ENCODE measurements at regions not wholly inside any gene's neighbourhood (a gene's known extent, or its start where the extent isn't known, plus 50 kb on each side); places are given as distances from the start of the nearest gene placed in this dataset.
"Not testable (repeated sequence)": the region's sequence is repeated elsewhere in the genome, so short reads cannot be mapped to it uniquely, and the experiment has no call there.

DNA sequence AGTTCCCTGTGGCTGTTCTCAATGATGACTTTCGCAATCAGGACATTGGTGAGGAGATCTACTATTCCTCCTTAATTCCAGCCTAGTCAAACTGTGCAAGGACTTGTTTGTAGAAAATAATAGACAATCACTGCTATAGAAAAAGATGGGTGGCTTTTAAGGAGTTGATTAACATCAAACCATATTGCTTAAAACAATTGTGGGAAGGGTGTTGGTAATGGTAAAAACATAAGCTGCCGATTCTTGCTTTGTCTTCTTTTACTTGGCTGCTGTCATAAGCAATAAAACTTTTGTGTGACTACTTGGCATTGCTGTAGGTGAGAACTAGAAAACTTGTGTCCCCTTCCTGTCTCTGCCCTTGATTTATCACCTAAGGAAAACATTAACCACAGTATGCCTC is 561.2 kb upstream of the SEMA6A start:
- no peaks in the 10 kb centered on the region for H3K4me1 Mint-ChIP-seq
- intact Hi-C loops (cut with micrococcal nuclease) = no loop called here

DNA sequence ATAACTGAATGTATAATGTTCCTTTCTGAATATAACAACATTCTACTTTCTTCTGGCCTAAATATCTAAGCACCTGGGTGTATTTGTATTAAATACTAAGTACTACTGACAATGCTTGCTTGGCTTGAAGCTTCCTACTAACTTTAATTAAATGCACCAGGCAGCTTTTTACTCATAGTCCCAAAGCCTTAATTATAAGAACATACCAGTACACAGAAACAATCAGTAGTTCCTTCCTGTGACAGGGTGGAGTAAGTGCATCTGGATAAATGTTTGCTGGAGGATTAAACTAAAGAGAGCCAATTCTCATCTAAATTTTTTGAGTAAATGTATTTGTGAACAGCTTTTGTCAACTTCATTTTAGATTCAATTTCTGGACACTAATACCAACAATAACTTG is 558.6 kb upstream of the SEMA6A start:
- Mint-ChIP-seq H3K27me3 (no peaks in the 10 kb centered on the region), H3K9me3 (no peaks in the 10 kb centered on the region), H3K4me3 (no peak overlapping the region), H3K27ac (no peak overlapping the region), H3K36me3 (ENCODE audit: low read depth) (no peaks in the 10 kb centered on the region), H3K4me1 (no peaks in the 10 kb centered on the region)
- intact Hi-C loops (cut with micrococcal nuclease) = no loop called here
- DNase-seq = no peak

More for the DNA sequence above, 561.2 kb upstream of the SEMA6A start:
- Mint-ChIP-seq H3K27me3 (no peaks in the 10 kb centered on the region), H3K36me3 (ENCODE audit: low read depth) (no peaks in the 10 kb centered on the region), H3K9me3 (no peaks in the 10 kb centered on the region), H3K27ac (no peak overlapping the region), H3K4me3 (no peak overlapping the region)
- no peak for DNase-seq

DNA sequence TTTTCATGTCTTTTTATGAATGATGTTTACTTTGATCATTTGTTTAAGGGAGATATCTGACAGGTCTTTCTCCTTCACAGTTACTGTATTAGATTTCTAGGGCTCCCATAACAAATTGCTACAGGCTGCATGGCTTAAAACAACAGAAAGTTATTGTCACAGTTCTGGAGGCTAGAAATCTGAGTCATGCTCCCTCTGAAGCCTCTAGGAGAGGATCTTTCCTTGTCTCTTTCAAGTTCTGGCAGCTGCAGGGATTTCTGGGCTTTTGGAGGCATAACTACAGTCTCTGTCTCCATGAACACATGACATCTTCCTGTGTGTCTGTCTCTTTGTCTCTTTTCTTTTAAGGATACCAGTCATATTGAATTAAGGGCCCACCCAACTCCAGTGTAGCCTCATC is 557.3 kb upstream of the SEMA6A start:
- DNase-seq = no peak
- no peaks in the 10 kb centered on the region for H3K4me1 Mint-ChIP-seq
- H3K36me3 Mint-ChIP-seq (ENCODE audit: low read depth) = no peaks in the 10 kb centered on the region
- intact Hi-C loops (cut with micrococcal nuclease) = no loop called here
- H3K9me3 Mint-ChIP-seq = no peaks in the 10 kb centered on the region
- no peak overlapping the region for H3K27ac Mint-ChIP-seq
- H3K27me3 Mint-ChIP-seq = no peaks in the 10 kb centered on the region
- no peak overlapping the region for H3K4me3 Mint-ChIP-seq

DNA sequence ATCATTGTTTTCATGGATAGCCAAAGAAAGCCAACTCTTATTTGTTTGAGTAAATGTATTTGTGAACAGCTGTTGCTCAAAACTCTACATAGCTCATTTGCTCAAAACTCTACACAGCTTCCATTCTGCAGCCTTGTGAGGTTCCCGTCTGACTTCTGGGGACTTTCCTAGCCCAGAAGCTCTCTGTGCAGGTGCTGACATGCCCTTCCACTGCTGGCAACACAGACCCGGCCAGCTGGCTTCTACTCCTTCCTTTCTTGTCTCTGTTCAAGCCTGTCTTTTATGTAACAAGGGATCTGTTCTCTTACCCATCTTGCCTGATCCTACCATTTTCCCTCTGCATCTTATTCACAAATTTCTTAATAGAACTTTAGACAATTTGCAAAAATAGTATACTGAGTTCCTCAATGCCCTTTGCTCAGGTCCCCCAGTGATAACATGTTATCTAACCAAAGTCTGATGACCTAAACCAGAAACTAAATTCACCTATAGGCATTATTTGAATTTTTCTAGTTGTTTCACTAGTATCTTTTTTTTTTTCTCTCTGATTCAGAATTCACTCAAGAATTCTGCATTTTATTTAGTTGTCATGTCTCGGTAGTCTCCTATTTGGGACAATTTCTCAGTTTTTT is 556.5 kb upstream of the SEMA6A start:
- H3K27me3 Mint-ChIP-seq = no peaks in the 10 kb centered on the region
- no peaks in the 10 kb centered on the region for H3K9me3 Mint-ChIP-seq
- H3K4me3 Mint-ChIP-seq = no peak overlapping the region
- H3K27ac Mint-ChIP-seq = no peak overlapping the region
- intact Hi-C loops (cut with micrococcal nuclease) = no loop called here
- no peak for DNase-seq
- no peaks in the 10 kb centered on the region for H3K4me1 Mint-ChIP-seq
- no peaks in the 10 kb centered on the region for H3K36me3 Mint-ChIP-seq (ENCODE audit: low read depth)

DNA sequence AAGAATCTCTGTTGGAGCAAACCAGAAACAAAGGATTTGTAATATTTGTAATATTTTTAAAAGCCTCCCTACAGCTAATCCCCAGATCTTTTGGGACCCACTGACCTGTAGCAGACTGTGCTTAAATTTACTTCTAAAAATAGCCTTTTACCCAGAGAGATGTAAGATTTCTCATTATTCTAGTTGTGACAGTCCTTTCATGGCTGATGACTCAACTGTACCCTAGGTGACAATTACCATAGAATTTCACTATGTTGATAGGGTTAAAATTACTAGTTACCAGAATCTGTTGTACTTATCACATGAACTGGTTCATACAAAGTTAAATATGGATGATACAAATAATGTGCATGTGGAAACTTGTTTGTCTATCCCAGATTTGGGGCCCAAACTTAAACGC is 543.9 kb upstream of the SEMA6A start:
- intact Hi-C loops (cut with micrococcal nuclease) = no loop called here
- no peak overlapping the region for H3K27ac Mint-ChIP-seq
- no peaks in the 10 kb centered on the region for H3K27me3 Mint-ChIP-seq
- H3K4me3 Mint-ChIP-seq = no peak overlapping the region
- no peaks in the 10 kb centered on the region for H3K4me1 Mint-ChIP-seq
- DNase-seq = no peak
- no peaks in the 10 kb centered on the region for H3K36me3 Mint-ChIP-seq (ENCODE audit: low read depth)
- no peaks in the 10 kb centered on the region for H3K9me3 Mint-ChIP-seq

DNA sequence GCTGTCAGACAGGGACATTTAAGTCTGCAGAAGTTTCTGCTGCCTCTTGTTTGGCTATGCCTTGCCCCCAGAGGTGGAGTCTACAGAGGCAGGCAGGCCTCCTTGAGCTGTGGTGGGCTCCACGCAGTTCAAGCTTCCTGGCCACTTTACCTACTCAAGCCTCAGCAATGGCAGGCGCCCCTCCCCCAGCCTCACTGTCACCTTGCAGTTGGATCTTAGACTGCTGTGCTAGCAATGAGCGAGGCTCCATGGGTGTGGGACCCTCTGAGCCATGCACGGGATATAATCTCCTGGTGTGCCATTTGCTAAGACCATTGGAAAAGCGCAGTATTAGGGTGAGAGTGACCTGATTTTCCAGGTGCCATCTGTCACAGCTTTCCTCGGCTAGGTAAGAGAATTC is 542.7 kb upstream of the SEMA6A start:
- H3K4me3 Mint-ChIP-seq; H3K27me3 Mint-ChIP-seq; DNase-seq; H3K27ac Mint-ChIP-seq; H3K36me3 Mint-ChIP-seq (ENCODE audit: low read depth); H3K9me3 Mint-ChIP-seq; intact Hi-C loops (cut with micrococcal nuclease); H3K4me1 Mint-ChIP-seq: not testable (repeated sequence)

DNA sequence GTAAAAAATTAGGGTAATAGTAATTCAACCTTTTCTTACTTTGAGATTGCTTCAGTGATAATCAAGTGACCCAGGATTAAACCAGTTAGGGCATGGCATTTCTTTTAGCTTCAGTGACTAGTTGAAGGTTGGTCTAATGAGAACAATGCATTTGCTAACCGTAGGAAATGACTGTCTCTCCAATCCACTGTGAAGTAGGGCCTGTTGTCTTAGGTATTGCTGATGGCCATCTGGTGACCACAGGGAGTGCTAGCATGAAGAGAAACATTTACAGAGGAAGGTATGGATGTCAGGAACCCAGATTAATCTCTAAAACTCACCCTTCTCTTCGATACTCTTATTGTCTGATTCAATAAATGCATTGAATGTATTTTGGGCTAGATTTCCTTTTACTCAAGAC is 535.9 kb upstream of the SEMA6A start:
- no peaks in the 10 kb centered on the region for H3K36me3 Mint-ChIP-seq (ENCODE audit: low read depth)
- intact Hi-C loops (cut with micrococcal nuclease) = no loop called here
- H3K9me3 Mint-ChIP-seq = no peaks in the 10 kb centered on the region
- no peaks in the 10 kb centered on the region for H3K4me1 Mint-ChIP-seq
- no peak overlapping the region for H3K27ac Mint-ChIP-seq
- DNase-seq = no peak
- no peak overlapping the region for H3K4me3 Mint-ChIP-seq
- H3K27me3 Mint-ChIP-seq = no peaks in the 10 kb centered on the region

DNA sequence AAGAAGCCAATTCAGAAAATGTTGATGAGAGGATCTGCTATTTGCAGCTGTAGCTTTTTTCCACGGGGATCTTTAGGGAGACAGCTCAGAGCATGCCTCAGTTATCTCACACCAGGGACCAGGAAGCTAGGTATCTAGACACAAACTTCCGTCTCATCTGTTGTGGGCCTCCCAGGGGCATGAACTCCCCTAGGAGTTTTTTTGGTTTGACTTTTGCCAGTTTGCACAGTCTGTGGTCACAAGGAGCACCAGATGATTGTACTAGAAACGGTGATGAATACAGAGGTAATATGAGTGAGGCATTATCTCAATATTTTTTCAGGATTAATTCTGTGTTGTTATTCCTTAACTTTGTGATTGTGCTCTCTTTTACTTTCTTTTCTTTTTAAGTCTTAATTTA is 533.2 kb upstream of the SEMA6A start:
- Mint-ChIP-seq H3K27me3 (no peaks in the 10 kb centered on the region), H3K27ac (no peak overlapping the region), H3K4me1 (no peaks in the 10 kb centered on the region), H3K4me3 (no peak overlapping the region), H3K36me3 (ENCODE audit: low read depth) (no peaks in the 10 kb centered on the region), H3K9me3 (no peaks in the 10 kb centered on the region)
- no peak for DNase-seq
- intact Hi-C loops (cut with micrococcal nuclease) = no loop called here

DNA sequence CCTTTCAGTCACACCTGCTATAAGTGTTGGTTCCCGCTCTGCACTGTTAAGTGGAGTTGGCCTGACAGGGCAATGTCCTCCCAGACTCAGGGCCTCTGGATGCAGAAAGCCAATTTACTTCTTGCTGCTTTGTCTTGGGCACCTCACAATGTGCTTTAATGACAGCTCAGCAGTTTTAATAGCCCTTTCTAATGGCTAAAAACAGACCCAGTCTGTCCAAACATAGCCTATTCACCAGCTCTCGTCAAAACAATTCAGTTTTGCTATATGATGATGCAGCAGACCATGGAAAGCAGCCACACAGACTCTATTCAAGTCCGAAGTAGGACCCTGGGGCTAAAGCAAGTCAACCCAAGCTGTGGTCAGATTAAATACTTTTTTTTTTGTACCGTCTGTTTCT is 529.1 kb upstream of the SEMA6A start:
- Mint-ChIP-seq H3K27me3 (no peaks in the 10 kb centered on the region), H3K36me3 (ENCODE audit: low read depth) (no peaks in the 10 kb centered on the region), H3K4me1 (no peaks in the 10 kb centered on the region), H3K9me3 (no peaks in the 10 kb centered on the region), H3K4me3 (no peak overlapping the region), H3K27ac (no peak overlapping the region)
- intact Hi-C loops (cut with micrococcal nuclease) = no loop called here
- DNase-seq = no peak

DNA sequence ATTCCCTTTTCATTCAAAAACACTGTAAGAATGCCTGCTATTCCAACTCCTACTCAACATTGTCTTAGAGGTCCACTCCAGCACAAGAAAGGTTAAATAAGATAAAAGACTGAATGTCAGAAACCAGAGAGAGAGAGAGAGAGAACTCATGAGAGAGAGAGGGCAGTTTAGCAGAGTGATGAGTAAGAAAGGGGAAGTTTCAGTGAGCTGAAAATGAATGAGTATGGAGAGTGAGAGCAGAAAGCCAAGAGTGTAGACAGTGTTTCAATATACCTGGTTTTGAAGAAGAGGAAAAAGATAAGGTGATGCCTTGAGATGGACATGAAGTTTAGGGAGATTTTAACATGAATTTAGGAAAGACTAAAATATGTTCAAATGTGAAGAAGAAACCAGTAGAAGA is 528.0 kb upstream of the SEMA6A start:
- no peak for DNase-seq
- Mint-ChIP-seq H3K9me3 (no peaks in the 10 kb centered on the region), H3K4me3 (no peak overlapping the region), H3K36me3 (ENCODE audit: low read depth) (no peaks in the 10 kb centered on the region), H3K27ac (no peak overlapping the region), H3K27me3 (no peaks in the 10 kb centered on the region), H3K4me1 (no peaks in the 10 kb centered on the region)
- intact Hi-C loops (cut with micrococcal nuclease) = no loop called here

DNA sequence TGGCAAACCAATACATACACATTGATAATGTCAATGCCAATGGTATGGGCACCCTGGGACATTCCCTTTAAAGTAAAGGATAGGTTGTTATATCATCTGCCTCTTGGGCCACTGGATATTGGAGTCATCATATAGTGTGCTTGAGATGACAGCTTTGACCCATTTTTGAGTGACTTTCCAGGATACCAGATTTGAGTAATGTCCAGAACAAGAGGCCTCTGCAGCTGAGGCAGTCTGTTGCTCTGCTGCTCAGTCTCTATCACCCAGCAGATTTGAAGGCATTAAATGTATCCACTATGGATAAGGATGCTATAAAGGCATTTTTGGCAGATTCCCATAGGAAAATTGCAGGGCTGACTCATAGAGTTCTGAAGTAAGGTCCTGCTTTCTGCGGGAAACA is 525.6 kb upstream of the SEMA6A start:
- intact Hi-C loops (cut with micrococcal nuclease) = no loop called here
- DNase-seq = no peak
- Mint-ChIP-seq H3K4me1 (no peaks in the 10 kb centered on the region), H3K36me3 (ENCODE audit: low read depth) (no peaks in the 10 kb centered on the region), H3K27ac (no peak overlapping the region), H3K9me3 (no peaks in the 10 kb centered on the region), H3K4me3 (no peak overlapping the region), H3K27me3 (no peaks in the 10 kb centered on the region)

DNA sequence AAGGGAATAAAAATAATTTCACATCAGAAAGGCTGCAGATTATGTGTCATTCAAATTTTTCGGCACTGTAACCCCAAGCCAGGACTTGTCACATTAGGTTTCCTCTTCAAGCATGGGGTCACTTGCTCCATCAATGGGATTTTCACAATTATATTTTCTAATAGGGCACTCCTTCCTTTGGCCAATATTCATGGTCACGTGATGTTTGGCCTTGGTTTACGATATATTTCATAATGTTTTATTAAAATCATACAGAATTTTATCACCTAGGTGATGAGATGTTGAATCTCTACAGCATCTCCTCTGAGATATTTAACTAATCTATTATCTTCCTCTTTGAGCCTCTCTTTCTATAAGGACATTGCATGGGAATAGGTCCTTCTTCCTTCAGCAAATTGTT is 523.5 kb upstream of the SEMA6A start:
- intact Hi-C loops (cut with micrococcal nuclease) = no loop called here
- no peak overlapping the region for H3K4me3 Mint-ChIP-seq
- H3K27ac Mint-ChIP-seq = no peak overlapping the region
- H3K4me1 Mint-ChIP-seq = no peaks in the 10 kb centered on the region
- H3K27me3 Mint-ChIP-seq = no peaks in the 10 kb centered on the region
- no peaks in the 10 kb centered on the region for H3K36me3 Mint-ChIP-seq (ENCODE audit: low read depth)
- DNase-seq = no peak
- H3K9me3 Mint-ChIP-seq = peaks cover 5% of the 10 kb centered on the region

DNA sequence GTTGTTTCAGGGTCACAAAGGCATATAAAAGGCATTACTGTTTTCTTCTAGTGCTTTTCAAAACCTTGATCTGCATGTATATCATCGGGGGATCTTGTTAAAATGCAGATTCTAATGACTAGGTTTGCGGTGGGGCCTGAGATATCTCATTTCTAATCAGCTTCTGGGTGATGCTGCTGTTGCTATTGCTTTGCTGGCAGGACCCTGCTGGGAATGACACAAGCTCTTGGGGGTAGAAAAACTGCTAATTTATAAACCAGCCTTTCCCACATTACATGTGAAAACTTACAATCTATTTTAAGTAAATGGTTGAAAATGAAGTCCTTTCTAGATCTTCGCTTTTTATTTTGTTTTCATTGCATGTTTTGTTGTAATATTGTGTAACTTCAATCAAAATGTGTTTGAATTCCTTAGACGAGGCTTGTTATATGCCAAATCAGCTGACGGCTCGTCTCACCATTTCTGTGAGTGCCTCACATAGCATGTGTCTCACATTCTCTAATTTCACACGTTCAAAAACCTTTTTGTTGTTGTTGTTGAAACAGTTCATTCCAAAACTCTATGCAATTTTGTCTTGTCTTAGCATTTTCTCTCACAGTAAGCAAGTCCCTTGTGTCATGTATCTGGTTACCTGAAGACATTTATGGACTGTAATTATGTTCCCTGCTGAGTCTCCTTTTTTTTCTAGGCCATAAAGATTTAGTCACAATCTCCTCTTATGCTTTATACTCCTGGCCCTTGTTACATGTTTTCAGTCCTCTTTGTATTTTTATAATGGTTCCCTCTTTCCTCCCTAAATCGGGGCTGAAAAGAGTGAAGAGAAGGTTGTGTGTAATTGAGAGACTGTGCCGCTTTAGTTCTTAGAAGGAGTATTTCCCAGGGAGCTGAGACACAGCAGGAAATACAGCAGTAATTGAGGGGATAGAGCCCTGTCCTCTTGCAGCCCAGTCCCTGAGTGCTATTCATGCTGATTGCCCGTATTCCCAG is 521.0 kb upstream of the SEMA6A start:
- H3K4me3 Mint-ChIP-seq = no peak overlapping the region
- no peak for DNase-seq
- H3K9me3 Mint-ChIP-seq = peaks cover 5% of the 10 kb centered on the region
- H3K36me3 Mint-ChIP-seq (ENCODE audit: low read depth) = no peaks in the 10 kb centered on the region
- H3K4me1 Mint-ChIP-seq = no peaks in the 10 kb centered on the region
- intact Hi-C loops (cut with micrococcal nuclease) = no loop called here
- no peaks in the 10 kb centered on the region for H3K27me3 Mint-ChIP-seq
- no peak overlapping the region for H3K27ac Mint-ChIP-seq

DNA sequence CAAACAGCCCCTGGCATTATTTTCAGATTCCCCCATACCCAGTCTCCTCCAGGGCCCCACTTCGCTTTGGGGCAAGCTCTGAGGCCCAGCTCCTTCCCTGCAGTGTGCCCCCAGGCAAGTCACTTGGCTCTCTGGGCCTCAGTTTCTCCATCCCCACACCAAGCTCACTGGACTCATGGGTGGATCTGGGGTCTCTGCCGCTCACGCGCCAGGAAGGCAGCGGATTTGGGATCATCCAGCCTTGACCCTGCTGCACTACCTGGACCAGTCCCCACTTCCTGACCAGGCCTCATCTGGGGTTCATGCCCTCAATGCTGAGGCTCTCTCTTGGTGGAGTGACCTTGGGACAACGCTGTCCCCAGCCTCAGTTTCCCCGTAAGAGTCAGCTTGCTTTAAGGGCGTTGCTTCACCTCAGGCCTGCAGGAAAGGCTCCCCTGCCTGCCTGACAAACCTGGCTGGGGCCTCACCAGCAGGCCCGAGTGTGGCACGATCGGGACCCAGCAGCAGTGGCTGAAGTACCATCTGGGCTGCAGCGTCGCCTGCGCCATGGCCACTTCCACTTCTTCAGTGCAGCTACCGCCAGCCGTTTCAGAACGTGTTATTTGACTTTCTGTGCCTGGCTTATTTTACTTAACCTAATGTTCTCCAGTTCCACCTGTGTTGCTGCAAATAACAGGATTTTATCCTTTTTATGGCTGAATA is 519.6 kb upstream of the SEMA6A start:
- Mint-ChIP-seq H3K4me3 (no peak overlapping the region), H3K4me1 (no peaks in the 10 kb centered on the region), H3K27ac (no peak overlapping the region), H3K27me3 (no peaks in the 10 kb centered on the region), H3K36me3 (ENCODE audit: low read depth) (no peaks in the 10 kb centered on the region), H3K9me3 (peaks cover 5% of the 10 kb centered on the region)
- DNase-seq = no peak
- intact Hi-C loops (cut with micrococcal nuclease) = no loop called here

Data from activated CD4-positive, alpha-beta T cell treated with anti-CD3 and anti-CD28 coated beads, Interleukin-2, amount 10 ng/mL, durations not matched to agents 24 days and 14 days (primary cell).